ENCODE measurements at regions not wholly inside any gene's neighbourhood (a gene's known extent, or its start where the extent isn't known, plus 50 kb on each side); places are given as distances from the start of the nearest gene placed in this dataset.

DNA sequence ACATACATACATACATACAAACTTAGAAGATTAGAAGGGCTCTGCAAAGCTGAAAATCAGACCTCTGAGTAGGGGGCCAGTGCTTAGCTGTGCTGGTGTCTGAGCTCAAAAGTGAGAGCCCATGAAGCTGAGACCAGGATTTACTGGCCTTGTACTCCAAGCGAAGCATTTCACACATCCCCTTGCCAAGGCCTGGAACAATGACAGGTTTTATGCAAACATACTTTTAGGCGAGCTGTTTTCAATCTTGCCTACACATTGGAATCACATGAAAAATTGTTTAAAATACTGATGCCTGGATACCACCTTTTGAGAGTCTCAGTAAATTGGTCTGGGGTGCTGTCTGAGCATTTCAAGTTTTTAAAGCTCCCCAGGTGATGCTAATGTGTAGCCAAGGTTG is 80.9 kb upstream of the SRSF6 start:
- TF ChIP-seq TARDBP (IDR thresholded peaks at IDR 0.05) (no peak), NFRKB (IDR thresholded peaks at IDR 0.05) (no peak), FOXK2 (IDR thresholded peaks at IDR 0.05) (no peak), LEF1 (IDR thresholded peaks at IDR 0.05; ENCODE audit: borderline replicate concordance) (no peak), SUZ12 (IDR thresholded peaks at IDR 0.05) (no peak)
